Sigmoid colon (tissue), 6 donors: ENCODE measurements at regions not wholly inside any gene's neighbourhood (a gene's known extent, or its start where the extent isn't known, plus 50 kb on each side); places are given as distances from the start of the nearest gene placed in this dataset.
"Not testable (repeated sequence)": the region's sequence is repeated elsewhere in the genome, so short reads cannot be mapped to it uniquely, and the experiment has no call there.

Source experiments
- DNase-seq: peaks from one replicate; pipeline ENCODE4 v3.0.0-alpha.2; 2019
- H3K27ac ChIP-seq, 4 donors: fragments of 200-600 bp; sonication (generic); one replicate each; pipeline ENCODE4 v1.5.1; 2016 to 2019; ENCODE audit warnings: mild to moderate bottlenecking in 1 of 4
- H3K27me3 ChIP-seq, 3 donors: fragments of 200-600 bp; sonication (generic); one replicate each; pipeline ENCODE4 v1.5.1; 2019; ENCODE audit warnings: mild to moderate bottlenecking in 1 of 3
- H3K36me3 ChIP-seq, 4 donors: fragments of 200-600 bp; sonication (generic); one replicate each; pipeline ENCODE4 v1.5.1; 2016 to 2019
- H3K4me1 ChIP-seq, 4 donors: fragments of 200-600 bp; sonication (generic); one replicate each; pipeline ENCODE4 v1.5.1; 2017 to 2019
- H3K4me3 ChIP-seq, 4 donors: fragments of 200-600 bp; sonication (generic); one replicate each; pipeline ENCODE4 v1.5.1; 2017 to 2019; ENCODE audit warnings: mild to moderate bottlenecking in 2 of 4, moderate library complexity in 1 of 4
- H3K9me3 ChIP-seq, 4 donors: fragments of 200-600 bp in 3 of 4; sonication (generic) in 3 of 4; one replicate each; pipeline versions ENCODE4 v1.5.1 to v1.6.1; 2013 to 2019
- CTCF ChIP-seq, 4 experiments: fragments of 450-650 bp in 3 of 4; fragments of 200-600 bp in 1 of 4; IDR thresholded peaks; one replicate each; pipeline ENCODE4 v1.5.1; 2016 to 2019; ENCODE audit warnings: antibody characterized with exemption in 4 of 4, mild to moderate bottlenecking in 3 of 4, moderate library complexity in 2 of 4
- EP300 ChIP-seq, 4 donors: sonication (generic); formaldehyde crosslinking; IDR thresholded peaks; one replicate each; pipeline ENCODE4 v1.6.1; 2017; ENCODE audit warnings: antibody characterized with exemption in 4 of 4
- POLR2A ChIP-seq, 2 donors: fragments of 450-650 bp; IDR thresholded peaks; one replicate each; pipeline ENCODE4 v1.6.1; 2016; ENCODE audit warnings: antibody characterized with exemption in 2 of 2, mild to moderate bottlenecking in 2 of 2, moderate library complexity in 2 of 2
- POLR2AphosphoS5 ChIP-seq, 4 donors: sonication (generic); formaldehyde crosslinking; IDR thresholded peaks; one replicate each; pipeline ENCODE4 v1.6.1; 2017; ENCODE audit warnings: antibody characterized with exemption in 4 of 4
- WGBS, 2 donors: extraction: QIAGEN DNeasy Blood & Tissue Kit; methylation state at CpG; one replicate each; pipeline ENCODE4 v1.1.7; 2013; 5-methylcytosine and 5-hydroxymethylcytosine counted together
- intact Hi-C: fragments of 100-400 bp; cut with DNase I; formaldehyde crosslinking; loops from one replicate; pipeline ENCODE4 v1.15.1; 2023
- donor health status: healthy with polysubstance abuse.
- donor health status: healthy.

GRCh38 chr10:44102726-44103255 lies 282.1 kb downstream of the CXCL12 start:
- H3K27me3 ChIP-seq = no peaks in the 10 kb centered on the region
- H3K4me1 ChIP-seq = peaks cover 0 to 14% (median 0%) of the 10 kb centered on the region in 4 donors
- no peaks in the 10 kb centered on the region for H3K9me3 ChIP-seq
- H3K27ac ChIP-seq = no peak overlapping the region
- no peak overlapping the region for H3K4me3 ChIP-seq
- intact Hi-C loops = no loop called here
- TF ChIP-seq CTCF (IDR thresholded peaks at IDR 0.05) (no peak), POLR2AphosphoS5 (IDR thresholded peaks at IDR 0.05) (no peak), EP300 (IDR thresholded peaks at IDR 0.05) (no peak), POLR2A (IDR thresholded peaks at IDR 0.05) (no peak)
- DNase-seq = no peak
- 57 to 72% methylated on average over 5 of the region's 5 CpGs for WGBS, 2 donors
- no peaks in the 10 kb centered on the region for H3K36me3 ChIP-seq

- peak overlapping the region in 3 of 4 donors; percentile 3 to 21 (median 15) for H3K27ac ChIP-seq
- 24 to 47% methylated on average over 1 of the region's 1 CpG for WGBS, 2 donors
Observed at GRCh38 chr10:44101082-44101481, 283.8 kb downstream of the CXCL12 start.

GRCh38 chr10:44099511-44099910 lies 285.4 kb downstream of the CXCL12 start:
- H3K27ac ChIP-seq = no peak overlapping the region
- H3K4me1 ChIP-seq = peaks cover 0 to 14% (median 0%) of the 10 kb centered on the region in 4 donors
- no peak for DNase-seq
- H3K9me3 ChIP-seq = no peaks in the 10 kb centered on the region
- 91 to 95% methylated on average over 2 of the region's 2 CpGs for WGBS, 2 donors
- no peak for TF ChIP-seq POLR2AphosphoS5 (IDR thresholded peaks at IDR 0.05)
- TF ChIP-seq POLR2A (IDR thresholded peaks at IDR 0.05) = no peak
- no peak for TF ChIP-seq CTCF (IDR thresholded peaks at IDR 0.05)
- no peak for TF ChIP-seq EP300 (IDR thresholded peaks at IDR 0.05)
- H3K27me3 ChIP-seq = no peaks in the 10 kb centered on the region
- no peak overlapping the region for H3K4me3 ChIP-seq
- no peaks in the 10 kb centered on the region for H3K36me3 ChIP-seq
- intact Hi-C loops = no loop called here

More at GRCh38 chr10:44101082-44101481, 283.8 kb downstream of the CXCL12 start:
- Histone ChIP-seq H3K4me3 (no peak overlapping the region), H3K9me3 (no peaks in the 10 kb centered on the region), H3K27me3 (no peaks in the 10 kb centered on the region), H3K4me1 (peaks cover 0 to 14% (median 0%) of the 10 kb centered on the region in 4 donors), H3K36me3 (no peaks in the 10 kb centered on the region)
- intact Hi-C loops = no loop called here
- TF ChIP-seq POLR2AphosphoS5 (IDR thresholded peaks at IDR 0.05) (no peak), CTCF (IDR thresholded peaks at IDR 0.05) (no peak), EP300 (IDR thresholded peaks at IDR 0.05) (no peak), POLR2A (IDR thresholded peaks at IDR 0.05) (no peak)
- no peak for DNase-seq

GRCh38 chr10:44096217-44096616 lies 288.7 kb downstream of the CXCL12 start:
- H3K27ac ChIP-seq, H3K9me3 ChIP-seq, H3K4me3 ChIP-seq, H3K36me3 ChIP-seq, intact Hi-C loops, DNase-seq, H3K27me3 ChIP-seq: not testable (repeated sequence)
- 74 to 87% methylated on average over 4 of the region's 4 CpGs for WGBS, 2 donors
- H3K4me1 ChIP-seq = peaks cover 0 to 11% (median 0%) of the 10 kb centered on the region in 4 donors

GRCh38 chr10:44089671-44090070 lies 295.2 kb downstream of the CXCL12 start:
- Histone ChIP-seq H3K9me3 (no peaks in the 10 kb centered on the region), H3K4me3 (no peak overlapping the region), H3K36me3 (no peaks in the 10 kb centered on the region), H3K27ac (no peak overlapping the region), H3K27me3 (no peaks in the 10 kb centered on the region), H3K4me1 (no peaks in the 10 kb centered on the region)
- TF ChIP-seq EP300 (IDR thresholded peaks at IDR 0.05) (no peak), POLR2AphosphoS5 (IDR thresholded peaks at IDR 0.05) (no peak), CTCF (IDR thresholded peaks at IDR 0.05) (no peak), POLR2A (IDR thresholded peaks at IDR 0.05) (no peak)
- DNase-seq = no peak
- WGBS, 2 donors = 91 to 92% methylated on average over 1 of the region's 1 CpG
- intact Hi-C loops = no loop called here
